ENCODE measurements at regions not wholly inside any gene's neighbourhood (a gene's known extent, or its start where the extent isn't known, plus 50 kb on each side); places are given as distances from the start of the nearest gene placed in this dataset.
A peak's percentile ranks its signal among the peaks of the same experiment; 100 is the strongest.

DNA sequence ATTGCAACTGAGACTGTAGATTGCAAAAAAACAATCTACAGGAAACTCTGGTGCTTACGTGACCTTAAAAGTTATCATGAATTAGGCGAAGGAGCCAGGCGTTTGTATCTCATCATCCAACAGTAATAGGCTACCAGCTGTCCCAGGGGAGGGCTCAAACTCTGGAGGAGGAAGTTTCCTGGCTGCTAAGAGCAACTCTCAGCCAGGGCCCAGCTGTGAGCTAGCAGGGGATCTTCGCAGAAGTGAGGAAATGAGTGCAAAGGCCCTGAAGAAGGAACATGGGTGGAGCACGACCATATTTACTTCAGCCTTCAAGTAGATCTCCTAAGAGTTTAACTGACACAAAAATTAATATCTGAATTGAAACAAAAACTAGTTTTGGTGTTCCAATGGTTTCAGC is 686.9 kb upstream of the MAP3K7 start:
- no peak for DNase-seq
- ATAC-seq: no peak
- no peak overlapping the region for H3K4me3 ChIP-seq
- TF ChIP-seq, protein P1, sequence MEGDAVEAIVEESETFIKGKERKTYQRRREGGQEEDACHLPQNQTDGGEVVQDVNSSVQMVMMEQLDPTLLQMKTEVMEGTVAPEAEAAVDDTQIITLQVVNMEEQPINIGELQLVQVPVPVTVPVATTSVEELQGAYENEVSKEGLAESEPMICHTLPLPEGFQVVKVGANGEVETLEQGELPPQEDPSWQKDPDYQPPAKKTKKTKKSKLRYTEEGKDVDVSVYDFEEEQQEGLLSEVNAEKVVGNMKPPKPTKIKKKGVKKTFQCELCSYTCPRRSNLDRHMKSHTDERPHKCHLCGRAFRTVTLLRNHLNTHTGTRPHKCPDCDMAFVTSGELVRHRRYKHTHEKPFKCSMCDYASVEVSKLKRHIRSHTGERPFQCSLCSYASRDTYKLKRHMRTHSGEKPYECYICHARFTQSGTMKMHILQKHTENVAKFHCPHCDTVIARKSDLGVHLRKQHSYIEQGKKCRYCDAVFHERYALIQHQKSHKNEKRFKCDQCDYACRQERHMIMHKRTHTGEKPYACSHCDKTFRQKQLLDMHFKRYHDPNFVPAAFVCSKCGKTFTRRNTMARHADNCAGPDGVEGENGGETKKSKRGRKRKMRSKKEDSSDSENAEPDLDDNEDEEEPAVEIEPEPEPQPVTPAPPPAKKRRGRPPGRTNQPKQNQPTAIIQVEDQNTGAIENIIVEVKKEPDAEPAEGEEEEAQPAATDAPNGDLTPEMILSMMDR (IDR thresholded peaks at IDR 0.05): no peak
- H3K9me3 ChIP-seq: no peaks in the 10 kb centered on the region
- H3K27ac ChIP-seq: no peak overlapping the region
- H3K36me3 ChIP-seq: no peaks in the 10 kb centered on the region
- intact Hi-C loops (cut with DNase I): no loop called here
- H3K4me1 ChIP-seq: no peaks in the 10 kb centered on the region
- no peaks in the 10 kb centered on the region for H3K27me3 ChIP-seq

DNA sequence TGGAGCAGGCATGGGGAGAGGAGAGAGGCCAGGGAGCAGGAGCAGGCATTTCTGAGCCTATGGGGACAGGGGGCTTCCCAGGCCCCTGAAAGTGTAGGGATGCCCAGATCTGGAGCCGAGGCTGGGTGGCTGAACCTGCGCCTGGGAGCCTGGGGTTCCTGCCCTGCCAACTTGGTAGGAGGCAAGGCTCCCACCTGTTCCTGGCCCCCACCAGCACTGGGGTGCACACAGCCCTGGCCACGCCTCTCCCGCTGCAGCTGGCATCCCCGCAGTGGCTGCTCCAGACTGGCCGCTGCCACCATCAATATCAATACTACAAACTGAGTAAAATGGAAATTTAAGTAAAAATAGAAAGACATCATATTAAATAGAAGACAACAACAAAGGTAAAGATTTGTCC is 684.9 kb upstream of the MAP3K7 start:
- H3K9me3 ChIP-seq: no peaks in the 10 kb centered on the region
- H3K27ac ChIP-seq: no peak overlapping the region
- H3K27me3 ChIP-seq: no peaks in the 10 kb centered on the region
- H3K4me3 ChIP-seq: no peak overlapping the region
- DNase-seq: no peak
- intact Hi-C loops (cut with DNase I): no loop called here
- TF ChIP-seq, protein P1 (IDR thresholded peaks at IDR 0.05): no peak
- ATAC-seq: peak; percentile 17
- no peaks in the 10 kb centered on the region for H3K4me1 ChIP-seq
- H3K36me3 ChIP-seq: no peaks in the 10 kb centered on the region

DNA sequence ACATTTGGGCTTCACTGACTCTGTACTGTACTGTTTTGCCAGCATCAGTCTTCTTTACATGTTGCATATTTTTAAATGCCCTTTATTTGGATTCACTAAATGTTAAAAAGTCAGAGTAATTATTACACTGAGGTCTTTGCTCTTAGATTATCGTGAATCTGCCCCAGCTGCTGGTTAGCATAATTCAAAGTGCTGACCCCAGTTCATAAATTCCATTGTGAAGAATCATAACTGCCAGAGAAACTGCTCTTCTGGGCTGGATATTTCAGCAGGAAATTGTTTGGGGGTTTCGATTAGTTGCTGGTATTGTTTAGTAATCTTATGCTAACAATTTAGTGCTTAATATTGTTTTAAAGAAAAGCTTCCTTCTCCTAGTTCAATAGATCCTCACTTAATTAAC is 682.1 kb upstream of the MAP3K7 start:
- no peaks in the 10 kb centered on the region for H3K9me3 ChIP-seq
- H3K36me3 ChIP-seq: no peaks in the 10 kb centered on the region
- ATAC-seq (no peak), DNase-seq (no peak)
- H3K27ac ChIP-seq: no peak overlapping the region
- TF ChIP-seq, protein P1 (IDR thresholded peaks at IDR 0.05): no peak
- no peaks in the 10 kb centered on the region for H3K27me3 ChIP-seq
- H3K4me3 ChIP-seq: no peak overlapping the region
- H3K4me1 ChIP-seq: no peaks in the 10 kb centered on the region
- intact Hi-C loops (cut with DNase I): no loop called here

DNA sequence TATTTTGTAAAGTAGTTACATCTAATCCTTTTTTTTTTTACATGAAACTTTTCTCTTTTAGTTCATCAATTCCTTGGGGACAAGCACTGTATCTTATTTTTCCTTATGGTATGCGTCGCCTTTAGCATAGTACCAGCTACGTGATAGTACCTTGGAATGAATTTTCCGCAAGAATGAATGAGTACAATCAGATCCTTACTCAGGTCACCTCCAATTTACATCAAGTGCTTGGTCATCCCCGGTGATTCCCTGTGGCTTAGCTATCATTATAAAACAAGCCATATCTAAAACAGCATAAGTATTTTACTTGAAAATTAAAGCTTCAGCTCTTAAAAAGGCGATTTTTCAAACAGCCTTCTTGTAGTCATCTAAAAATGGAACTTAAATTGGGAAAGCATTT is 680.4 kb upstream of the MAP3K7 start:
- H3K4me3 ChIP-seq: no peak overlapping the region
- no peaks in the 10 kb centered on the region for H3K27me3 ChIP-seq
- H3K9me3 ChIP-seq: no peaks in the 10 kb centered on the region
- intact Hi-C loops (cut with DNase I): no loop called here
- H3K4me1 ChIP-seq: no peaks in the 10 kb centered on the region
- DNase-seq: no peak
- TF ChIP-seq, protein P1 (IDR thresholded peaks at IDR 0.05): no peak
- no peaks in the 10 kb centered on the region for H3K36me3 ChIP-seq
- H3K27ac ChIP-seq: no peak overlapping the region
- no peak for ATAC-seq

DNA sequence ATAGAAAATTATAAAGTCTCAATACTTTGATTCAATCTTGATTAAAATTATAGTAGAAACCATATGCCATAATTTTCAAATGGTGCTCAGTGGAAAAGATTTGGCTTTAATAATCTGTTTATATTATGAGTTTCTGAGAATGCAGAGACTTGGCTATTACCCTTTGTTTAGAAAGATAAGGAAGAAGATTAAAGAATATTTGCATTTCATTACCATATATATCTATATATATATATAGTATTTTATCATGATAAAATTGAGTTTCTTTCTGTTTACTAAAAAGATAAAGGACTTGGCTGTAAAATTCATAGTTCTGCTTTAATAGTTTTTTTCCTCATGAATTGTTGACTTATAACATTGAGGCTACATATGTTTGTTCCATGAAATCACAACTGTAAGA is 679.3 kb upstream of the MAP3K7 start:
- H3K27ac ChIP-seq: no peak overlapping the region
- H3K36me3 ChIP-seq: no peaks in the 10 kb centered on the region
- H3K4me1 ChIP-seq: no peaks in the 10 kb centered on the region
- TF ChIP-seq, protein P1 (IDR thresholded peaks at IDR 0.05): no peak
- intact Hi-C loops (cut with DNase I): no loop called here
- H3K9me3 ChIP-seq: no peaks in the 10 kb centered on the region
- DNase-seq (no peak), ATAC-seq (no peak)
- no peak overlapping the region for H3K4me3 ChIP-seq
- no peaks in the 10 kb centered on the region for H3K27me3 ChIP-seq

DNA sequence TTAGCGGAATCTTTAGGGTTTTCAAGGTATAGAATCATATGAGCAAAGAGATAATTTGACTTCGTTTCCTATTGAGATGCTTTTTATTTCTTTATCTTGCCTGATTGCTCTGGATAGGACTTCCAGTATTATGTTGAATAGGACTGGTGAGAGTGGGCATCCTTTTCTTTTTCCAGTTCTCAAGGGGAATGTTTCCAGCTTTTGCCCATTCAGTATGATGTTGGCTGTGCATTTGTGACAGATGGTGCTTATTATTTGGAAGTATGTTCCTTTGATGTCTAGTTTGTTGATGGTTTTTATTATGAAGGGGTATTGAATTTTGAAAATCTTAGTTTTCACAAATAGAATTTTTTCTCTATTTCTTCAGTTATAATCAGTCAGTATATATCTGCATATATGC is 656.6 kb upstream of the MAP3K7 start:
- TF ChIP-seq, protein P1 (IDR thresholded peaks at IDR 0.05): no peak

More for the DNA sequence above, 656.6 kb upstream of the MAP3K7 start:
- no peaks in the 10 kb centered on the region for H3K4me1 ChIP-seq
- H3K4me3 ChIP-seq: no peak overlapping the region
- intact Hi-C loops (cut with DNase I): no loop called here
- no peaks in the 10 kb centered on the region for H3K36me3 ChIP-seq
- DNase-seq (no peak), ATAC-seq (no peak)
- no peaks in the 10 kb centered on the region for H3K9me3 ChIP-seq
- no peaks in the 10 kb centered on the region for H3K27me3 ChIP-seq
- H3K27ac ChIP-seq: no peak overlapping the region

Measured in upper lobe of right lung (tissue), 1 donor.